ENCODE measurements at regions not wholly inside any gene's neighbourhood (a gene's known extent, or its start where the extent isn't known, plus 50 kb on each side); places are given as distances from the start of the nearest gene placed in this dataset.

DNA sequence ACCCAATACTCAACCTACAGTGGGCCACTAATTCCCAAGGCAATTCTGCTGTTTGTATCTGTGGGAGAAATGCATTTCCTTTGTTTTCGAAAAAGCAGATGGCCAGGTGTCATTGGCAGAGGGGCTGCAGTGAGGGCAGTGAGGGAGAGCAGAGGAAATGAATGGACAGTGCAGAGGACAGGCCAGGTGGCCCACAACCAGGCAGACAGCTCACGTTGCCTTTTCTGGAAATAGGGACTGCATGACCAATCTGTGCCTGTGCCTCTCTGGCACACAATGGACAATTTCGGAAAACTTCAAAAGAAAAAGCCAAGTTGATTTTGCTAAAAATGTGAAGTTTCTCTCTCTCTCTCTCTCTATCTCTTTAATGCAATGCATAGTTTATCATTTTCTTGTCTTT is 52.6 kb upstream of the ETS2 start:
- intact Hi-C loops (cut with micrococcal nuclease): no loop called here
- Mint-ChIP-seq H3K36me3 (ENCODE audit: low read depth) (no peaks in the 10 kb centered on the region), H3K27me3 (peaks cover 10% of the 10 kb centered on the region), H3K27ac (no peak overlapping the region), H3K4me3 (no peak overlapping the region), H3K4me1 (peaks cover 7% of the 10 kb centered on the region), H3K9me3 (no peaks in the 10 kb centered on the region)
- no peak for DNase-seq

DNA sequence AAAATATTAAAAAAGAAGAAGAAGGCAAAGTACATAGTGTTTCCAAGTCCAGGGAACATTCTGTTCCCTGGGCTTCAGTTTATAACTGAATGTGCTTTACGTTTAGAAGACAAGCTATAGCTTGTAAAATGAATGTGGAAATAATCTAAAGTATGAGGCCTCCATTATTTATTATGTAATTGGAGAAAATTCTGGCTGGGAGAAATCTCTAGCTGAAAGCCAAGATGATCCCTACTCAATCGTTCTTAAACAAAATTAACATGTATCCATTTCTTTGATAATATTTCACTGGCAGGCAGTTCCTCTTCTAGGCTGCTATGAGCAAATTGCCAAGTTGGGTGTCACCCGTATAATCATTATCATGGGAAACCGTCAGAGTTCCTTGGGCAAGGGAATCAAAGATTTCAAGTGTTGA is 52.2 kb upstream of the ETS2 start:
- no peak overlapping the region for H3K4me3 Mint-ChIP-seq
- no peaks in the 10 kb centered on the region for H3K36me3 Mint-ChIP-seq (ENCODE audit: low read depth)

More for the DNA sequence above, 52.2 kb upstream of the ETS2 start:
- peaks cover 13% of the 10 kb centered on the region for H3K27me3 Mint-ChIP-seq
- no peaks in the 10 kb centered on the region for H3K9me3 Mint-ChIP-seq
- intact Hi-C loops (cut with micrococcal nuclease): no loop called here
- H3K27ac Mint-ChIP-seq: no peak overlapping the region
- H3K4me1 Mint-ChIP-seq: peaks cover 7% of the 10 kb centered on the region
- DNase-seq: no peak
